MM.1S (cell line): ENCODE measurements at regions not wholly inside any gene's neighbourhood (a gene's known extent, or its start where the extent isn't known, plus 50 kb on each side); places are given as distances from the start of the nearest gene placed in this dataset.

Experiments
- EZH2 ChIP-seq: fragments of 300-600 bp; sonication (generic); optimal IDR thresholded peaks from 2 replicates; pipeline ENCODE3; 2017; ENCODE audit warnings: low read depth, mild to moderate bottlenecking, antibody characterized with exemption, low read length, mixed read lengths
- EZH2phosphoT487 ChIP-seq: fragments of 300-600 bp; sonication (generic); IDR thresholded peaks from 2 replicates; pipeline ENCODE4 v1.6.1; 2018; ENCODE audit warnings: antibody characterized with exemption, low read length
- TF ChIP-seq, protein P1 (sequence below): fragments of 300-600 bp; sonication (generic); IDR thresholded peaks from 2 replicates; pipeline ENCODE4 v1.5.1; 2016; ENCODE audit warnings: antibody characterized with exemption, low read length, mixed read lengths

DNA sequence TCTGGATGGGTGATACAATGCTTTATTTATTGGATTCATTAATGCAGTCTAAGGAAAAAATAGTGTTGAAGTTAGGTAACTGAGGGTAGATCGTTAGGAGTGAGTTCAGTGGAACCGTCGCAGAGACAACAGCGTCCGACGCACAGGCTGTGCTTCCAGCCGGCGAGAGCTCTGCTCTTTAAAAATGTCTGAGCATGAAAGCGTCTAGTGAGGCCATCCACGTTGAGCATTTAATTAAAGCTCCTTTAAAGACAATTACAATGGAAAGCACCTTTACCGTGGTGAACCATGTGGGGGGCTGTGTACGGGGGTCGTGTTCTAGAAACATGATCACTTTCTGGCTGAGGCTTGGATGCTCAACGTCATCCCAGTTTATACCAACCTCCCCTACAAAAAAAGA lies 822.7 kb downstream of the GALR1 start:
- TF ChIP-seq, protein P1, sequence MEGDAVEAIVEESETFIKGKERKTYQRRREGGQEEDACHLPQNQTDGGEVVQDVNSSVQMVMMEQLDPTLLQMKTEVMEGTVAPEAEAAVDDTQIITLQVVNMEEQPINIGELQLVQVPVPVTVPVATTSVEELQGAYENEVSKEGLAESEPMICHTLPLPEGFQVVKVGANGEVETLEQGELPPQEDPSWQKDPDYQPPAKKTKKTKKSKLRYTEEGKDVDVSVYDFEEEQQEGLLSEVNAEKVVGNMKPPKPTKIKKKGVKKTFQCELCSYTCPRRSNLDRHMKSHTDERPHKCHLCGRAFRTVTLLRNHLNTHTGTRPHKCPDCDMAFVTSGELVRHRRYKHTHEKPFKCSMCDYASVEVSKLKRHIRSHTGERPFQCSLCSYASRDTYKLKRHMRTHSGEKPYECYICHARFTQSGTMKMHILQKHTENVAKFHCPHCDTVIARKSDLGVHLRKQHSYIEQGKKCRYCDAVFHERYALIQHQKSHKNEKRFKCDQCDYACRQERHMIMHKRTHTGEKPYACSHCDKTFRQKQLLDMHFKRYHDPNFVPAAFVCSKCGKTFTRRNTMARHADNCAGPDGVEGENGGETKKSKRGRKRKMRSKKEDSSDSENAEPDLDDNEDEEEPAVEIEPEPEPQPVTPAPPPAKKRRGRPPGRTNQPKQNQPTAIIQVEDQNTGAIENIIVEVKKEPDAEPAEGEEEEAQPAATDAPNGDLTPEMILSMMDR, result no peak
- TF ChIP-seq EZH2phosphoT487 (no peak), EZH2 (no peak)
